Left lung (tissue), 4 donors: ENCODE measurements at regions not wholly inside any gene's neighbourhood (a gene's known extent, or its start where the extent isn't known, plus 50 kb on each side); places are given as distances from the start of the nearest gene placed in this dataset.

Experiments used
- ATAC-seq: fragments of 200-7000 bp; cut with Tn5 transposase; one replicate; pipeline ENCODE4 v1.9.1; 2020; ENCODE audit warnings: moderate library complexity
- DNase-seq, 4 donors: peaks; one replicate each; pipeline ENCODE4 v3.0.0-alpha.2; 2013 to 2020
- H3K27ac ChIP-seq, 2 donors: fragments of 200-600 bp; sonication (generic) in 1 of 2; one replicate each; pipeline versions ENCODE4 v1.5.0 to v1.8.0; 2020 to 2021
- H3K27me3 ChIP-seq, 2 donors: fragments of 200-600 bp; sonication (generic) in 1 of 2; one replicate each; pipeline versions ENCODE4 v1.5.0 to v1.8.0; 2020 to 2021
- H3K36me3 ChIP-seq, 2 donors: fragments of 200-600 bp; sonication (generic) in 1 of 2; one replicate each; pipeline versions ENCODE4 v1.5.0 to v1.8.0; 2020 to 2021
- H3K4me1 ChIP-seq, 2 donors: fragments of 200-600 bp; one replicate each; pipeline ENCODE4 v1.8.0; 2021
- H3K4me3 ChIP-seq, 2 donors: fragments of 200-600 bp; sonication (generic) in 1 of 2; one replicate each; pipeline versions ENCODE4 v1.5.0 to v1.8.0; 2020 to 2021; ENCODE audit warnings: mild to moderate bottlenecking in 1 of 2
- H3K9me3 ChIP-seq, 2 donors: fragments of 200-600 bp; sonication (generic) in 1 of 2; one replicate each; pipeline versions ENCODE4 v1.5.0 to v1.8.0; 2020 to 2021
- intact Hi-C, 2 donors: fragments of 100-400 bp; cut with DNase I; formaldehyde crosslinking; loops; one replicate each; pipeline versions ENCODE4 v1.11.2 to v1.14.2; 2022
- TF ChIP-seq, protein P1 (sequence below), 2 donors: fragments of 200-600 bp; sonication (generic) in 1 of 2; IDR thresholded peaks; one replicate each; pipeline versions ENCODE4 v1.5.0 to v1.8.0; 2021; ENCODE audit warnings: antibody characterized with exemption in 2 of 2
- donor health status: DM: no; HTN: yes; CAD: no.
- donor health status: DM: no; HTN: no; CAD: no.

DNA sequence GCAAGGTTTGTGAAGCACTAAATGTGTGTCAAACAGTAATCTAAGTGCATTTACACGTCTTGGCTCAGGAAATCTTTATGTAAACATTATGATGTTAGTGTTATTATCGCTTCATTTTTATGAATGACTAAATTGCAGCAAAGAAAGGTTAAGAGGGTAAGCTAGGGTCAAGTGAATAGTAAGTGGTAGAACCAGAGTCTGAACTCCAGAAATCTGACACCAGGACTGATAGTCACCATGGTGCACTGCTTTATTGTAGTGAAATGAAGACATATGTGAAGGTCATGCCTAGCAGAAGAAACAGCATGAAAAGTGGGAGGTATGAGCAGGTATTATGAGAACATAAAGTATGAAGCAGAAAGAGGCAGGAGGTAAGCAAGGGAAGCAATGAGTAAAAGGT is 368.7 kb upstream of the TENM4 start:
- TF ChIP-seq, protein P1, sequence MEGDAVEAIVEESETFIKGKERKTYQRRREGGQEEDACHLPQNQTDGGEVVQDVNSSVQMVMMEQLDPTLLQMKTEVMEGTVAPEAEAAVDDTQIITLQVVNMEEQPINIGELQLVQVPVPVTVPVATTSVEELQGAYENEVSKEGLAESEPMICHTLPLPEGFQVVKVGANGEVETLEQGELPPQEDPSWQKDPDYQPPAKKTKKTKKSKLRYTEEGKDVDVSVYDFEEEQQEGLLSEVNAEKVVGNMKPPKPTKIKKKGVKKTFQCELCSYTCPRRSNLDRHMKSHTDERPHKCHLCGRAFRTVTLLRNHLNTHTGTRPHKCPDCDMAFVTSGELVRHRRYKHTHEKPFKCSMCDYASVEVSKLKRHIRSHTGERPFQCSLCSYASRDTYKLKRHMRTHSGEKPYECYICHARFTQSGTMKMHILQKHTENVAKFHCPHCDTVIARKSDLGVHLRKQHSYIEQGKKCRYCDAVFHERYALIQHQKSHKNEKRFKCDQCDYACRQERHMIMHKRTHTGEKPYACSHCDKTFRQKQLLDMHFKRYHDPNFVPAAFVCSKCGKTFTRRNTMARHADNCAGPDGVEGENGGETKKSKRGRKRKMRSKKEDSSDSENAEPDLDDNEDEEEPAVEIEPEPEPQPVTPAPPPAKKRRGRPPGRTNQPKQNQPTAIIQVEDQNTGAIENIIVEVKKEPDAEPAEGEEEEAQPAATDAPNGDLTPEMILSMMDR (IDR thresholded peaks at IDR 0.05), result no peak
- intact Hi-C loops, result no loop called here
- Histone ChIP-seq H3K9me3 (peaks cover 0 to 14% of the 10 kb centered on the region in 2 donors), H3K27ac (no peak overlapping the region), H3K27me3 (no peaks in the 10 kb centered on the region), H3K4me3 (no peak overlapping the region), H3K4me1 (no peaks in the 10 kb centered on the region), H3K36me3 (no peaks in the 10 kb centered on the region)
- DNase-seq (peak in 2 of 4 donors; percentile 35 to 59), ATAC-seq (peak; percentile 93)

DNA sequence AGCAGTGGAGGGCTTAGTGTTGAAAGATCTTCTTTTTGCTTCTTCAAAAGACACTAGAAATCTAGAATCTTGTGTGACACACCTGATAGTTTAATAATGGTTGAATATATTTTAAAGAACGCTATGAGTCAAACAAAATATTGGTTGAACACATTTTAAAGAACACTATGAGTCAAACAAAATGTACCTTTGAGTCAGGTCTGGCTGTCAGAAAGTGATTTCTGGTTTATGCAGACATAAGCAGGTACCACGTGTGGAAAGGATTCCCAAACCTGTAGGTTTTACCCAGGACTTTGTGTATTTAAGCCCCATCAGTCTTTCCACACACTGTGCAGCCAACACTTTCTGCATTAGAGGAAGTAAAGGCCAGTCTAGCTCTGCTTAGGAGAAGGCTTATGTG is 366.7 kb upstream of the TENM4 start:
- intact Hi-C loops, result no loop called here
- ATAC-seq (no peak), DNase-seq (no peak)
- Histone ChIP-seq H3K4me3 (no peak overlapping the region), H3K27ac (no peak overlapping the region), H3K9me3 (peaks cover 0 to 20% of the 10 kb centered on the region in 2 donors), H3K4me1 (no peaks in the 10 kb centered on the region), H3K36me3 (no peaks in the 10 kb centered on the region), H3K27me3 (no peaks in the 10 kb centered on the region)
- TF ChIP-seq, protein P1 (IDR thresholded peaks at IDR 0.05), result no peak

DNA sequence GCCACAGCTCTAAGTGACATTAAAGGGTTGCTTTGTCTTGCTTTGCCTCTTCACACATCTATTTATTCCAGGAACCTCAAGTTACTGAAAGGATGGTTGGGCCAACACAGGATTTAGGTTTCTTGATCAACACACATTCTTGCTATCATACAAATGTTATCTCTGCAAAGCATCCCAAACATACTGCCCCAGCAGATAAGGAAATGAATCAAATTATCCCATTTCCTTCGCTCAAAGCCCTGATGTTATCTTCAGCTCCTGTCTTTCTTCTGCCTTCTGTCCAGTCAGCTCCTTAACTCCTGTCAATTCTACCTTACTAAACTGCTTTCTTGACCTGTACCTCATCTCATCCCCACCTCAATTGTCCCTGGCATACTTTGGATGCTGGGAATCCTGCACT is 355.9 kb upstream of the TENM4 start:
- Histone ChIP-seq H3K27ac (no peak overlapping the region), H3K4me1 (peaks cover 0 to 4% of the 10 kb centered on the region in 2 donors), H3K4me3 (no peak overlapping the region), H3K27me3 (no peaks in the 10 kb centered on the region), H3K36me3 (no peaks in the 10 kb centered on the region), H3K9me3 (no peaks in the 10 kb centered on the region)
- intact Hi-C loops, result no loop called here
- TF ChIP-seq, protein P1 (IDR thresholded peaks at IDR 0.05), result no peak
- no peak for DNase-seq
- no peak for ATAC-seq

DNA sequence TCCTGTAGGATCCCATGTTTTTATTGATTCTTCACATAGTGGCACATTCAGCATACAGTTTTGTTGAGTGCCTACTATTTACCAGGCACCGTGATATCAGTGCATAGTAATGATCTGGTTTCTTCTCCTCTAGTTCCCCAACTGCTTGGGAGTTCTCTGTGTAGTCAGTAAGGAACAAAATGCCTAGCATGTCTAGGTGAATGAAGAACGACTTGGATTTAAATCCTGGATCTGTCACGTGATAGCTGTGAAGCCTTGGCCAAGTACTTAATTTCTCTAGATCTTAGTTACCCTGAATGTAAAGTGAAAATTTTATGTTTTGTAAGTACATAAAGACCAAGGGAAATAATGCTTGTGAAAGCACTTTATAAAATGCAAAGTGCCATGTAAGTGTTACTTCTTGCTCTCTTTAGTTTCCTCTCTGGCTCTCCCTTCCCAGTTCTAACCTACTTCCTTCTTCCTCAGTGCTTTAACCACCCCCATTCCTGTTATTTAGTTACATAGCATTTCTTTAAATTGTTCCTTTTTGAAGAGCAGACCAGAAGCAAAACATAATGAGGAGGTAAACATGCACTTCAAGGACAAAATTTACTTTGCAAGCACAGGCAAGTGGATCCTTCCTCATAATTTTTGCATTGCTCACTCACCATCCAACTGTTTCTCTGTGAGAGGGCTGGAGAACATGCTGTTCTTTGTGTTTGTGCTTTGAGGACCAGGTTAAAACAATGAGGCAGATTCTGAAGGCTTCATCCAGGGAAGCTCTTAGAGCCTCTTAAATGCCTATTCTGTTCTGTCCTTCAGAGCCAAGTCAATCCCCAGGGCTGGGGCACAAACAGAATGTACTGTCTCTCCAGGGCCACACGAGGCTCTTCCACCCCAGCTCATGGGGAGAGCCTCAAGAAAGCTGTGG is 353.9 kb upstream of the TENM4 start:
- TF ChIP-seq, protein P1 (IDR thresholded peaks at IDR 0.05), result no peak
- DNase-seq, result peak in 1 of 4 donors; percentile 16
- Histone ChIP-seq H3K4me1 (peaks cover 0 to 4% of the 10 kb centered on the region in 2 donors), H3K9me3 (no peaks in the 10 kb centered on the region), H3K27me3 (no peaks in the 10 kb centered on the region), H3K4me3 (no peak overlapping the region), H3K27ac (peak overlapping the region in 1 of 2 donors; percentile 16), H3K36me3 (no peaks in the 10 kb centered on the region)
- peak; percentile 88 for ATAC-seq
- intact Hi-C loops, result no loop called here

DNA sequence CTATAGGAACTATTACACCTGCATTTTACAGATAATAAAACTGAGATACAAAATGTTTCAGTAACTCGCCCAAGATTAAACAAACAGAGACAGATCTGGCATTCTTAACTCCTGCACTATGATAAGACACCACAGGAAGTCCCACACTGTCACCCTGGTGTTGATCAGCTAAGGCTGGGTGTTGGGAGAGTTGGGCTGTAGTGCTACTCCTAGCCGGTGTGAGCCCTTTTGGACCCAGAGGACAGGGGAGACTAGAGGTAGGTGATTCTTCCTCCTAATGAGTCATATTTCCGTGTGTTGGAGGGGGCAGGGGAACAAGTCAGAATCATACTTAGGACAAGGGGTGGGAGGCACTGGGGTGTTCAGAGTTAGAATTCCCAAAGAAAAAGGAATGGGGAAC is 353.2 kb upstream of the TENM4 start:
- H3K9me3 ChIP-seq, result no peaks in the 10 kb centered on the region
- no peaks in the 10 kb centered on the region for H3K27me3 ChIP-seq
- intact Hi-C loops, result no loop called here
- H3K4me1 ChIP-seq, result peaks cover 0 to 4% of the 10 kb centered on the region in 2 donors
- ATAC-seq (peak; percentile 15), DNase-seq (no peak)
- no peaks in the 10 kb centered on the region for H3K36me3 ChIP-seq
- H3K4me3 ChIP-seq, result no peak overlapping the region
- H3K27ac ChIP-seq, result peak overlapping the region in 1 of 2 donors; percentile 16
- TF ChIP-seq, protein P1 (IDR thresholded peaks at IDR 0.05), result no peak
